ENCODE measurements at regions not wholly inside any gene's neighbourhood (a gene's known extent, or its start where the extent isn't known, plus 50 kb on each side); places are given as distances from the start of the nearest gene placed in this dataset.
A peak's percentile ranks its signal among the peaks of the same experiment; 100 is the strongest.

- Mint-ChIP-seq H3K9me3 (peaks cover 59% of the 10 kb centered on the region), H3K4me3 (no peak overlapping the region), H3K27me3 (ENCODE audit: low read depth, poor library complexity) (peaks cover 7% of the 10 kb centered on the region), H3K36me3 (ENCODE audit: low read depth) (peaks cover 29% of the 10 kb centered on the region), H3K4me1 (peaks cover 8% of the 10 kb centered on the region), H3K27ac (peak overlapping the region; percentile 17)
- TF ChIP-seq, protein P1, sequence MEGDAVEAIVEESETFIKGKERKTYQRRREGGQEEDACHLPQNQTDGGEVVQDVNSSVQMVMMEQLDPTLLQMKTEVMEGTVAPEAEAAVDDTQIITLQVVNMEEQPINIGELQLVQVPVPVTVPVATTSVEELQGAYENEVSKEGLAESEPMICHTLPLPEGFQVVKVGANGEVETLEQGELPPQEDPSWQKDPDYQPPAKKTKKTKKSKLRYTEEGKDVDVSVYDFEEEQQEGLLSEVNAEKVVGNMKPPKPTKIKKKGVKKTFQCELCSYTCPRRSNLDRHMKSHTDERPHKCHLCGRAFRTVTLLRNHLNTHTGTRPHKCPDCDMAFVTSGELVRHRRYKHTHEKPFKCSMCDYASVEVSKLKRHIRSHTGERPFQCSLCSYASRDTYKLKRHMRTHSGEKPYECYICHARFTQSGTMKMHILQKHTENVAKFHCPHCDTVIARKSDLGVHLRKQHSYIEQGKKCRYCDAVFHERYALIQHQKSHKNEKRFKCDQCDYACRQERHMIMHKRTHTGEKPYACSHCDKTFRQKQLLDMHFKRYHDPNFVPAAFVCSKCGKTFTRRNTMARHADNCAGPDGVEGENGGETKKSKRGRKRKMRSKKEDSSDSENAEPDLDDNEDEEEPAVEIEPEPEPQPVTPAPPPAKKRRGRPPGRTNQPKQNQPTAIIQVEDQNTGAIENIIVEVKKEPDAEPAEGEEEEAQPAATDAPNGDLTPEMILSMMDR (IDR thresholded peaks at IDR 0.05): no peak
- no peak for DNase-seq
These were observed 50.9 kb upstream of the ZNF354B start for GRCh38 chr5:178808886-178809285.

DNA sequence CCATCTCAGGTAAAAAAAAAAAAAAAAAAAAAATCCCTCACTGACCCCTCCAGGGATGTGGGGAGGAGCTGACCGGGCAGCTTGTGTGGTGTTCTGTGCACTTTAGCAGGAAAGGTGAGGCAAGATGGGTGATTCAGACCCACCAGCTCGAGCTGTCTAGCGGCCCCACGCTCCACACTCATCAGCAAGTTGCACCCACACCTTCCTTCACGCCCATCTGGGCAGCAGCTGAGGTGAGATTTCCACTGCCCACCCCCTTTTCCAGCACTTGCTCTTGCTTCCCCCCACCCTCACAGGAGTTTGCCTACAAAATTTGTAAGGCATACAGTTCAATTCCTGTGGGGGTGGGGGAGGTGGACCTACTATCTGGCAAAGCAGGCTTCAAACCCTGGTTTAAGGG is 58.7 kb upstream of the ZNF354B start:
- TF ChIP-seq, protein P1 (IDR thresholded peaks at IDR 0.05): no peak

DNA sequence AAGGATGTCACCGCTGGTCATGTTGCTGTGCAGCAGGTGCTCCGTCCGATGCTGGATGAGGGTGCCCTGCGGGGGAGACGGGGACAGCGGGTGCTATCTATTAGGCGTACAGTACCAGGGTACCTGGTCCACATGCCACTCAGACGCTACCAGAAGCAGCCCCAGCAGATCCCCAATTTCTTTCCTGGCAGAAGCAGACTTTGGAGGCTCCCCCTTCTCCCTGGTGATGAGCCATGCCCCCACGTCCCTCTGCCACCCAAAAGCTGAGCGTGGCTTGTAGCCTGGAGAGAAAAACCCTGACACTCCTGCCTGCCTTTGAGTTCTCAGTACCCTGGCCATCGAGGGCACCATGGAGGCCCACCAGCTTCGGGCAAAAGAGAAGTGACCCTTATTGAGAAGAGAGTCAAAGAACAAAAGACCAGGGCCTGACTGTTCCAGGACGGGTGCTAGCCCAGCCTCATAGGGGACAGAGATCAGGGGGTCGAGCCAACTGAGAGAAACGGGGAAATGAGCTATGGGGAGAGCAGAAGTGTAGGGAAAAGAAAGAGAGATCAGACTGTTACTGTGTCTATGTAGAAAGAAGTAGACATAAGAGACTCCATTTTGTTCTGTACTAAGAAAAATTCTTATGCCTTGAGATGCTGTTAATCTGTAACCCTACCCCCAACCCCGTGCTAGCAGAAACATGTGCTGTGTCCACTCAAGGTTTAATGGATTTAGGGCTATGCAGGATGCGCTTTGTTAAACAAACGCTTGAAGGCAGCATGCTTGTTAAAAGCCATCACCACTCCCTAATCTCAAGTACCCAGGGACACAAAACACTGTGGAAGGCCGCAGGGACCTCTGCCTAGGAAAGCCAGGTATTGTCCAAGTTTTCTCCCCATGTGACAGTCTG is 62.0 kb upstream of the ZNF354B start:
- TF ChIP-seq, protein P1 (IDR thresholded peaks at IDR 0.05): no peak
- peaks cover 18% of the 10 kb centered on the region for H3K36me3 Mint-ChIP-seq (ENCODE audit: low read depth)
- H3K4me1 Mint-ChIP-seq: peaks cover 15% of the 10 kb centered on the region
- H3K27me3 Mint-ChIP-seq (ENCODE audit: low read depth, poor library complexity): peaks cover 11% of the 10 kb centered on the region
- DNase-seq: no peak
- no peak overlapping the region for H3K4me3 Mint-ChIP-seq
- peak overlapping the region; percentile 82 for H3K27ac Mint-ChIP-seq
- H3K9me3 Mint-ChIP-seq: peaks cover 54% of the 10 kb centered on the region

More for the DNA sequence above, 58.7 kb upstream of the ZNF354B start:
- Mint-ChIP-seq H3K36me3 (ENCODE audit: low read depth) (peaks cover 26% of the 10 kb centered on the region), H3K27me3 (ENCODE audit: low read depth, poor library complexity) (peaks cover 5% of the 10 kb centered on the region), H3K27ac (no peak overlapping the region), H3K4me3 (no peak overlapping the region), H3K4me1 (peaks cover 15% of the 10 kb centered on the region), H3K9me3 (peaks cover 58% of the 10 kb centered on the region)
- no peak for DNase-seq

- Mint-ChIP-seq H3K9me3 (peaks cover 59% of the 10 kb centered on the region), H3K4me3 (no peak overlapping the region), H3K36me3 (ENCODE audit: low read depth) (peaks cover 23% of the 10 kb centered on the region), H3K27me3 (ENCODE audit: low read depth, poor library complexity) (peaks cover 13% of the 10 kb centered on the region), H3K4me1 (peaks cover 15% of the 10 kb centered on the region), H3K27ac (no peak overlapping the region)
- TF ChIP-seq, protein P1 (IDR thresholded peaks at IDR 0.05): no peak
- DNase-seq: no peak
These were observed 62.6 kb upstream of the ZNF354B start for GRCh38 chr5:178797101-178797521.

DNA sequence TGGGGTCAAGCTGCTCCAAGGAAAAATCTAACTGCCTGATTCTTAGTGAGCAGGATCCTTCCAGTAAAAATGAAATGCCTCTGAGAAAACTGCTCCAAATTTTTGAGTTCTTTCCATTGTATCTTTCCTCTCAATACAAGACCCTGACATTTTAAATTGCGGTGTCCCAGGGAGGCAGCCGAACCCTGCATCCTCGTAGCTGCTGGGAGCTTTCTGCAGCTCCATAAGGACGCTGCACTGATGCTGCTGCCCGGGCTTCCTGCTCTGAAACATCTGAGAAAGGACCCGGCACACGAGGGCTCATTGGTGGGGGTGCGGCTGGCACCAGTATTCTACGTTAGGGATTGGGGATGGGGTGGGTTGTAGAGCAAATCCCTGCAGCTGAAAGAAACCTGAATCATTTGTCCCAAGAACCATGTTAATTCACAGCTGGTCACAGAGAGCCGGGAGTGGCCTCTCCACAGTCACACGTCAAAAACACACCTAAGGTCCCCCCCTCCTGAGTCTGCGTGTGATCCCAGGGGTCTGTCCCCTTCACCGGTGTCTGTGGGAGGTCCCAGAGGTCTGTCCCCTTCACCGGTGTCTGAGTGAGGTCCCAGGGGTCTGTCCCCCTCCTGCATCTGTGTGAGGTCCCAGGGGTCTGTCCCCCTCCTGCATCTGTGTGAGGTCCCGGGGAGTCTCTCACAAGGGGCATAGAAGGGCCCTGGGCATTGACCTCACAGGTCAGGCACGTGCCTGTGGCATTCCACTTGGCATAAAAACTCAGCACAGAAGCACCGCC is 63.4 kb upstream of the ZNF354B start:
- peaks cover 58% of the 10 kb centered on the region for H3K9me3 Mint-ChIP-seq
- peaks cover 15% of the 10 kb centered on the region for H3K4me1 Mint-ChIP-seq
- no peak overlapping the region for H3K4me3 Mint-ChIP-seq
- no peak overlapping the region for H3K27ac Mint-ChIP-seq
- peaks cover 14% of the 10 kb centered on the region for H3K27me3 Mint-ChIP-seq (ENCODE audit: low read depth, poor library complexity)
- peaks cover 16% of the 10 kb centered on the region for H3K36me3 Mint-ChIP-seq (ENCODE audit: low read depth)
- TF ChIP-seq, protein P1 (IDR thresholded peaks at IDR 0.05): no peak
- no peak for DNase-seq
